ENCODE measurements at regions not wholly inside any gene's neighbourhood (a gene's known extent, or its start where the extent isn't known, plus 50 kb on each side); places are given as distances from the start of the nearest gene placed in this dataset.

GRCh38 chr5:68447136-68447929, 231.8 kb downstream of the PIK3R1 start:
- Histone ChIP-seq H3K27ac (ENCODE audit: low read depth, low read length) (no peak overlapping the region), H3K9ac (ENCODE audit: low read depth in 1 of 2, low read length in 2 of 2) (no peak overlapping the region), H3K27me3 (ENCODE audit: control insufficient read depth in 1 of 2, insufficient read depth in 2 of 2, low read length in 2 of 2) (no peaks in the 10 kb centered on the region), H3K4me3 (ENCODE audit: low read depth in 1 of 2, low read length in 2 of 2) (no peak overlapping the region), H3K9me3 (ENCODE audit: control insufficient read depth in 1 of 2, low read length in 2 of 2) (no peaks in the 10 kb centered on the region), H3K36me3 (ENCODE audit: control insufficient read depth in 1 of 2, insufficient read depth in 2 of 2, low read length in 2 of 2) (no peaks in the 10 kb centered on the region), H3K4me1 (ENCODE audit: control insufficient read depth in 1 of 2, insufficient read depth in 2 of 2, low read length in 2 of 2) (peaks cover 0 to 10% of the 10 kb centered on the region in 2 donors)

GRCh38 chr5:68449380-68449779, 233.8 kb downstream of the PIK3R1 start:
- H3K36me3 ChIP-seq (ENCODE audit: control insufficient read depth in 1 of 2, insufficient read depth in 2 of 2, low read length in 2 of 2): no peaks in the 10 kb centered on the region
- no peak overlapping the region for H3K9ac ChIP-seq (ENCODE audit: low read depth in 1 of 2, low read length in 2 of 2)
- no peaks in the 10 kb centered on the region for H3K9me3 ChIP-seq (ENCODE audit: control insufficient read depth in 1 of 2, low read length in 2 of 2)
- H3K27me3 ChIP-seq (ENCODE audit: control insufficient read depth in 1 of 2, insufficient read depth in 2 of 2, low read length in 2 of 2): no peaks in the 10 kb centered on the region
- peaks cover 0 to 7% of the 10 kb centered on the region in 2 donors for H3K4me1 ChIP-seq (ENCODE audit: control insufficient read depth in 1 of 2, insufficient read depth in 2 of 2, low read length in 2 of 2)
- H3K4me3 ChIP-seq (ENCODE audit: low read depth in 1 of 2, low read length in 2 of 2): no peak overlapping the region
- no peak overlapping the region for H3K27ac ChIP-seq (ENCODE audit: low read depth, low read length)

GRCh38 chr5:68450245-68450852, 234.8 kb downstream of the PIK3R1 start:
- H3K27me3 ChIP-seq (ENCODE audit: control insufficient read depth in 1 of 2, insufficient read depth in 2 of 2, low read length in 2 of 2): no peaks in the 10 kb centered on the region
- no peaks in the 10 kb centered on the region for H3K4me1 ChIP-seq (ENCODE audit: control insufficient read depth in 1 of 2, insufficient read depth in 2 of 2, low read length in 2 of 2)
- no peak overlapping the region for H3K27ac ChIP-seq (ENCODE audit: low read depth, low read length)
- H3K9me3 ChIP-seq (ENCODE audit: control insufficient read depth in 1 of 2, low read length in 2 of 2): no peaks in the 10 kb centered on the region
- H3K4me3 ChIP-seq (ENCODE audit: low read depth in 1 of 2, low read length in 2 of 2): no peak overlapping the region
- H3K36me3 ChIP-seq (ENCODE audit: control insufficient read depth in 1 of 2, insufficient read depth in 2 of 2, low read length in 2 of 2): no peaks in the 10 kb centered on the region
- H3K9ac ChIP-seq (ENCODE audit: low read depth in 1 of 2, low read length in 2 of 2): no peak overlapping the region

- H3K9ac ChIP-seq (ENCODE audit: low read depth in 1 of 2, low read length in 2 of 2): no peak overlapping the region
- no peak overlapping the region for H3K27ac ChIP-seq (ENCODE audit: low read depth, low read length)
- no peaks in the 10 kb centered on the region for H3K4me1 ChIP-seq (ENCODE audit: control insufficient read depth in 1 of 2, insufficient read depth in 2 of 2, low read length in 2 of 2)
- no peak overlapping the region for H3K4me3 ChIP-seq (ENCODE audit: low read depth in 1 of 2, low read length in 2 of 2)
- H3K27me3 ChIP-seq (ENCODE audit: control insufficient read depth in 1 of 2, insufficient read depth in 2 of 2, low read length in 2 of 2): no peaks in the 10 kb centered on the region
- H3K9me3 ChIP-seq (ENCODE audit: control insufficient read depth in 1 of 2, low read length in 2 of 2): no peaks in the 10 kb centered on the region
- H3K36me3 ChIP-seq (ENCODE audit: control insufficient read depth in 1 of 2, insufficient read depth in 2 of 2, low read length in 2 of 2): no peaks in the 10 kb centered on the region
Measured at GRCh38 chr5:68452286-68452685, 236.7 kb downstream of the PIK3R1 start.

- H3K36me3 ChIP-seq (ENCODE audit: control insufficient read depth in 1 of 2, insufficient read depth in 2 of 2, low read length in 2 of 2): no peaks in the 10 kb centered on the region
- H3K9me3 ChIP-seq (ENCODE audit: control insufficient read depth in 1 of 2, low read length in 2 of 2): no peaks in the 10 kb centered on the region
- H3K27me3 ChIP-seq (ENCODE audit: control insufficient read depth in 1 of 2, insufficient read depth in 2 of 2, low read length in 2 of 2): no peaks in the 10 kb centered on the region
- H3K4me1 ChIP-seq (ENCODE audit: control insufficient read depth in 1 of 2, insufficient read depth in 2 of 2, low read length in 2 of 2): peaks cover 0 to 7% of the 10 kb centered on the region in 2 donors
- H3K27ac ChIP-seq (ENCODE audit: low read depth, low read length): no peak overlapping the region
- no peak overlapping the region for H3K4me3 ChIP-seq (ENCODE audit: low read depth in 1 of 2, low read length in 2 of 2)
- H3K9ac ChIP-seq (ENCODE audit: low read depth in 1 of 2, low read length in 2 of 2): no peak overlapping the region
Measured at GRCh38 chr5:68454172-68454571, 238.6 kb downstream of the PIK3R1 start.

GRCh38 chr5:68454766-68455165, 239.2 kb downstream of the PIK3R1 start:
- Histone ChIP-seq H3K9me3 (ENCODE audit: control insufficient read depth in 1 of 2, low read length in 2 of 2) (no peaks in the 10 kb centered on the region), H3K4me1 (ENCODE audit: control insufficient read depth in 1 of 2, insufficient read depth in 2 of 2, low read length in 2 of 2) (peaks cover 0 to 11% of the 10 kb centered on the region in 2 donors), H3K4me3 (ENCODE audit: low read depth in 1 of 2, low read length in 2 of 2) (no peak overlapping the region), H3K27me3 (ENCODE audit: control insufficient read depth in 1 of 2, insufficient read depth in 2 of 2, low read length in 2 of 2) (no peaks in the 10 kb centered on the region), H3K27ac (ENCODE audit: low read depth, low read length) (no peak overlapping the region), H3K36me3 (ENCODE audit: control insufficient read depth in 1 of 2, insufficient read depth in 2 of 2, low read length in 2 of 2) (no peaks in the 10 kb centered on the region), H3K9ac (ENCODE audit: low read depth in 1 of 2, low read length in 2 of 2) (no peak overlapping the region)

GRCh38 chr5:68455216-68455615, 239.7 kb downstream of the PIK3R1 start:
- no peak overlapping the region for H3K27ac ChIP-seq (ENCODE audit: low read depth, low read length)
- H3K9me3 ChIP-seq (ENCODE audit: control insufficient read depth in 1 of 2, low read length in 2 of 2): no peaks in the 10 kb centered on the region
- H3K27me3 ChIP-seq (ENCODE audit: control insufficient read depth in 1 of 2, insufficient read depth in 2 of 2, low read length in 2 of 2): no peaks in the 10 kb centered on the region
- peaks cover 0 to 11% of the 10 kb centered on the region in 2 donors for H3K4me1 ChIP-seq (ENCODE audit: control insufficient read depth in 1 of 2, insufficient read depth in 2 of 2, low read length in 2 of 2)
- no peak overlapping the region for H3K4me3 ChIP-seq (ENCODE audit: low read depth in 1 of 2, low read length in 2 of 2)
- H3K36me3 ChIP-seq (ENCODE audit: control insufficient read depth in 1 of 2, insufficient read depth in 2 of 2, low read length in 2 of 2): no peaks in the 10 kb centered on the region
- H3K9ac ChIP-seq (ENCODE audit: low read depth in 1 of 2, low read length in 2 of 2): no peak overlapping the region

- H3K27me3 ChIP-seq (ENCODE audit: control insufficient read depth in 1 of 2, insufficient read depth in 2 of 2, low read length in 2 of 2): no peaks in the 10 kb centered on the region
- no peaks in the 10 kb centered on the region for H3K9me3 ChIP-seq (ENCODE audit: control insufficient read depth in 1 of 2, low read length in 2 of 2)
- no peaks in the 10 kb centered on the region for H3K36me3 ChIP-seq (ENCODE audit: control insufficient read depth in 1 of 2, insufficient read depth in 2 of 2, low read length in 2 of 2)
- H3K4me1 ChIP-seq (ENCODE audit: control insufficient read depth in 1 of 2, insufficient read depth in 2 of 2, low read length in 2 of 2): peaks cover 0 to 11% of the 10 kb centered on the region in 2 donors
- no peak overlapping the region for H3K9ac ChIP-seq (ENCODE audit: low read depth in 1 of 2, low read length in 2 of 2)
- H3K27ac ChIP-seq (ENCODE audit: low read depth, low read length): no peak overlapping the region
- H3K4me3 ChIP-seq (ENCODE audit: low read depth in 1 of 2, low read length in 2 of 2): no peak overlapping the region
Measured at GRCh38 chr5:68456756-68457217, 241.2 kb downstream of the PIK3R1 start.

GRCh38 chr5:68457285-68457684, 241.7 kb downstream of the PIK3R1 start:
- Histone ChIP-seq H3K4me1 (ENCODE audit: control insufficient read depth in 1 of 2, insufficient read depth in 2 of 2, low read length in 2 of 2) (peaks cover 0 to 11% of the 10 kb centered on the region in 2 donors), H3K36me3 (ENCODE audit: control insufficient read depth in 1 of 2, insufficient read depth in 2 of 2, low read length in 2 of 2) (no peaks in the 10 kb centered on the region), H3K9me3 (ENCODE audit: control insufficient read depth in 1 of 2, low read length in 2 of 2) (no peaks in the 10 kb centered on the region), H3K4me3 (ENCODE audit: low read depth in 1 of 2, low read length in 2 of 2) (no peak overlapping the region), H3K27ac (ENCODE audit: low read depth, low read length) (no peak overlapping the region), H3K27me3 (ENCODE audit: control insufficient read depth in 1 of 2, insufficient read depth in 2 of 2, low read length in 2 of 2) (no peaks in the 10 kb centered on the region), H3K9ac (ENCODE audit: low read depth in 1 of 2, low read length in 2 of 2) (no peak overlapping the region)

- H3K27ac ChIP-seq (ENCODE audit: low read depth, low read length): no peak overlapping the region
- peaks cover 0 to 11% of the 10 kb centered on the region in 2 donors for H3K4me1 ChIP-seq (ENCODE audit: control insufficient read depth in 1 of 2, insufficient read depth in 2 of 2, low read length in 2 of 2)
- no peak overlapping the region for H3K9ac ChIP-seq (ENCODE audit: low read depth in 1 of 2, low read length in 2 of 2)
- H3K9me3 ChIP-seq (ENCODE audit: control insufficient read depth in 1 of 2, low read length in 2 of 2): no peaks in the 10 kb centered on the region
- H3K4me3 ChIP-seq (ENCODE audit: low read depth in 1 of 2, low read length in 2 of 2): no peak overlapping the region
- no peaks in the 10 kb centered on the region for H3K27me3 ChIP-seq (ENCODE audit: control insufficient read depth in 1 of 2, insufficient read depth in 2 of 2, low read length in 2 of 2)
- no peaks in the 10 kb centered on the region for H3K36me3 ChIP-seq (ENCODE audit: control insufficient read depth in 1 of 2, insufficient read depth in 2 of 2, low read length in 2 of 2)
Measured at GRCh38 chr5:68458416-68459021, 243.0 kb downstream of the PIK3R1 start.

Data from duodenal mucosa (tissue), 2 donors.